HG03095 (cell line): ENCODE measurements at regions not wholly inside any gene's neighbourhood (a gene's known extent, or its start where the extent isn't known, plus 50 kb on each side); places are given as distances from the start of the nearest gene placed in this dataset.

Source experiments
- ATAC-seq: cut with Tn5 transposase; IDR thresholded peaks from one replicate; pipeline ENCODE4 v1.9.1; 2021; ENCODE audit warnings: moderate library complexity; ENCODE audit not compliant: unreplicated experiment

DNA sequence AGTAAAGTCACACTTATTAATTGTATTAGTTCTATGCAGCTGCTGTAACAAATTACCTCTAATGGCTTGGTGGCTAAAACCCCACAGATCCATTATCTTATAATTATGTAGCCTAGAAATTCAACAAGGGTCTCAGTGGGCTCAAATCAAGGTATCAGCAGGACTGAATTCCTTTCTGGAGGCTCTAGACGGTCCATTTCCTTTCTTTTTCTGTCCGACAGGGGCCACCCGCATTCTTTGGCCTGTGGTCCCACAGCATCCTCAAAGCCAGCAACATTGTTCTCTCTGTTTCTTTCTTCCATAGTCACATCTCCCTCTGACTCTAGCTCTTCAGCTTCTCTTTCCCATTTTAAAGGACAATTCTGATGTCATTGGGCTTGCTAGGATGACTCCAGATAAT is 276.3 kb upstream of the ZNF717 start:
- ATAC-seq, result no peak

DNA sequence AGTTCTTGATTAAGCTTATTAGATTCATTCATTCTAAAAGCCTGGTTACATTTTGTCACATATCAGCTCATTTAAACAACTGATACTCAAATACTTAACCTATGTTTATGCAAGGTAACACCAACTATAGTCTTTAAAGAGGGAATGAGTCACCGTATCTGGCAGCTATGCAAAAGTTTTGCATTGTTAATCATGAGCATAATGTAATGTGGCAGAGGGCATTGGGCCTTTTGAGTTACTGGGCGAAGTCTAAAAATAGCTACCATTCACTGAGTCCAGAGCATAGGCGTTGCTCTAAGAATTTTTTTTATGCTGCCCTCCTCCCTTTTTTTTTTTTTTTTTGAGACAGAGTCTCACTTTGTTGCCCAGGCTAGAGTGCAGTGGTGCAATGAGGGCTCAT is 277.7 kb upstream of the ZNF717 start:
- ATAC-seq, result no peak

DNA sequence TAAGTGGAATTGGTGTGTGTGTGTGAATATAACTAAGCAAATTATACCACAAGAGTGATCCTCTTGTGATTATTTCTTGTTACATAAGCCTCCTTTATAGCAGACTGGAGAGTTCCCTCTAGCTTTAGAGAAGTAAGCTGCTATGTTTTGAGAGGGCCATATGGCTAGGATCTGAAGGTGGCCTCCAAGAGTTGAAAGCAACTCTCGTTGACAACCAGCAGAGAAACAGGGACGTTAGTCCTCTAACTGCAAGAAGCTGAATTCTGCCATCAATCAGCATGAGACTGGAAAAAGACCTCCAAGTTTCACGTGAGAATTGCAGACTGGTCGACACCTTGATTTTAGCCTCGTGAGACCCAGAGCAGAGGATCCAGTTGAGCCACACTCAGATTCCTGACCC is 278.5 kb upstream of the ZNF717 start:
- no peak for ATAC-seq

DNA sequence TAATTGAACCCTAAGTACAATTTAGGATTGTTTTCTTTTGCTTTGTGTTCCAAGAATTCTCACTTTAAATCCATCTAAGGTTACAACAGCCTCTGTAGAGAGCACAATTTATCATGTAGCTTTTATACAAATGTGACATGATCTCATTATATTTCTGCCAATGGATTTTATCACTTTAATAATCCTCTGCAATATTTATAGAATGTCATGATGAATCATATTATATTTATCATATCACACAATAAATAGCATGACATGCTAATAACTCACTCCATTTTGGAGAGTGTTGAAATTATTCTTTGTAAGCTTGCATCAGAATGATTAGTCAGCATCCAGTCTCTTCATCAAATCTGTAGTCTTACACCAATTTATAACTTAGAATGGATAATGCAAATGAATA is 280.6 kb upstream of the ZNF717 start:
- no peak for ATAC-seq

DNA sequence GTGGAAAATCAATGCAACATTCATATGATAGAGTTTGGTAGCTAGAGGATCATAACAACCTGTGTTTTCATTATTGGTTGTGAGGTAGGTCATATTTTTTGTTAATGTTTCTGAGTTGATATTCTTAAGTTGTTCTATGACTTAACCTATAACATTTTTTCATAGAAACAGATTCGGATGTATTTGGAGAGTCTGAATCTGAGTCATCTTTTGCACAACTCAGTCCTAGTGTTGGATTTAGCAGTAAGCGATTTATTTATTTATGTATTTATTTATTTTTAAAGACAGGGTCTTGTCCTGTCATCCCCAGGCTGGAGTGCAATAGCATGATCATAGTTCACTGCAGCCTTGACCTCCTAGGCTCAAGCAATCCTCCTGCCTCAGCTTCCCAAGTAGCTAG is 292.8 kb upstream of the ZNF717 start:
- ATAC-seq, result no peak

DNA sequence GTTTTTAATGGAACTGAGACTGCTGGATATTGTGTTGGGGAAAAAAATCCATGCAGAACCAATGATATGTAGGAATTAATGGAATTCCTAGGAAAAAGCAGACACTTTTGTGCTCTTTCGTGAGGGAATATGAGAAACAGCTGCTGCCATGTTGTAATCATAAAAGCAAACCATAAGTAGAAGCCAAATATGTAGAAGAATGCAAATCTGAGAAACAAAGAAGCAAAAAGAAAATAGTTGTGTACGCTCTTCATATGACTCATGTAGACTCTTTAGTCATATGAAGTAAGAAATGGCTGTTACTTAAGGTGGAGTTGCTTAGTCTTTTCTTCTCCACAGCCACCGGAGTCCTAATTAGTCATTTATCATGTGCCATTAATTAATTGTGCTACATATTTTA is 298.6 kb upstream of the ZNF717 start:
- no peak for ATAC-seq

DNA sequence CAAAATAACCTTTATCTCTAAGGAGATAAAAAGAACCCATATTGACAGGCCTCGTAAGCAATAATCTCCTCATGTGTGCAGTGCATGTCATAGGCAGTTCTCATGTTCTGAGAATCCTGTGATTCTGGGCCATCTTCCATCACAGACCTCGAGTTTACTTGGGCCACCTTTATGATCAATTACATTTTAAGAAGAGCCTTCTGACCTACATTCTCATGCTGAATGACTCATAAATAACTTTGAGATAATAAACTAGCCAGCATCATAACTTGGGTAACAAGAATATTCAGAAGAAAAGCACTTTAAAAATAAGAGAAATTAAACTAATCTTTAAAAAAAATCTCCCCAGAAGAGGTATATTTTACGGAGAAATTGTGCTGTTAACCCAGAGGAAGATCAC is 310.7 kb upstream of the ZNF717 start:
- no peak for ATAC-seq

DNA sequence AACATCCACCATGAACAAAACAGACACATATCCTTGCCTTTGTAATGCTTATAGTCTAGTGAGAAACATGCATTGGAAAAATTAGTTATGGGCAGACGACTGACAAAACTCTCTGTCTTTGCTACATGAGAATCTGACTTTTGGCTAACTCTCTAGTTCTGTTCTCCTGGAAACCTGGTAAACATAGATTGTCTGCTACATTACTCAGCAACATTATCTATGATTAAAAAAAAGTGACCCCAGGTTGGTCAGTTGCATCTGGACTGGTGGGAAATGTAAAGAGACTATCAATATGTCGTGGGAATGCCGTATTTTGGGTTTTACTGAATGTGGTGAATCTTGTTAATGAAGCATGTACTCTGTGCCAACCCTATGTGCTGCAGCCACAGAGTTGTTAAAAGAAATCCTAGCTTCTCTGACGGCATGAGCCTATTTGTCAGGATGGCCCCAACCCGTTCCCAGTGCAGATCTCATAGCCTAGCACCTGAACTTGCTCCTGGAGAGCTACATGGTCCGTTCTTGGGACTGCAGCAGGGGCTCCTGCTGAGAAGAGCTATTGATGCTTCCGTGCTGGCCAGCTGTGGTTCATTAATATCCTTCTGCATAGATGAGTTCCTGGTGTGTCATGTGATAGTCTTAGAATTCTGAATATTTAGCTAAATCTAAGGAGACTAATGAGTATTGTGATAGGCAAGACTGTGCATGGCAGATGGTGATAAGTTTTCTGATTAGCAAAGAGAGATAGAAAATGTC is 311.7 kb upstream of the ZNF717 start:
- ATAC-seq, result no peak

DNA sequence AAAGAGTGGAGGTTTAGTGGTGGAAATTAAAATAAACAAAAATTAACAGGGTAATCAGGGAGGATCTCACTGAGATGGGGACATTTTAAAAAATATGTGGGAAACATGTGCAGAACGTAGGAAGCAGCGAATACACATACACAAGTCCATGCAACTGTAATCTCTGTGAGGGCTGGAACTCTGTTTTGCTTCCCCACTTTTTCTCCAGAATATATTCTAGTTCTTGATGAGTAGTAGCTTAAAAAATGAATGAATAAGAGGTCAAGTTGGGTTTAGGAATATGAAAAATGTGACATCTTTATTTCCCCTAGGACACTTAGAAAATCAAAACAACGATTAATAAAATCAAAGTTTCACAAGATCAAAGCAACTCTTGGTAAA is 312.2 kb upstream of the ZNF717 start:
- ATAC-seq, result no peak

DNA sequence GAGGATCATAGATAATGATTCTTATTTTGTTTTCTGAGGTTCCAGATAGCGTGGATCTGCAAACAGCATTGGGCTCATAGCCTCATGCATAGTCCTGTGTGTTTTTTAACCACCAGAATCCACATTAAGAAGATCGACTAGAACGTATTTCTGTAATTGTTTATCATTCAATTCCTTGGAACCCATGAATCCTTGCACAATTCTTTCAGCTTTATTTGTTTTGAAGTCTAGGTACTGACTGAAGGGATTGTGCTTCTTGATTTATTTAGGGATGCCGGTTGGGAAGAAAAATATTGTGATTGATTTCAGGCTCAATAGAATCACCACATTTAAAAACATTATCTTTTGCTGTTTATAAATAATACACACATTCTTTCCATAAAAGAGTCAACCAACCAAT is 314.6 kb upstream of the ZNF717 start:
- ATAC-seq, result no peak

DNA sequence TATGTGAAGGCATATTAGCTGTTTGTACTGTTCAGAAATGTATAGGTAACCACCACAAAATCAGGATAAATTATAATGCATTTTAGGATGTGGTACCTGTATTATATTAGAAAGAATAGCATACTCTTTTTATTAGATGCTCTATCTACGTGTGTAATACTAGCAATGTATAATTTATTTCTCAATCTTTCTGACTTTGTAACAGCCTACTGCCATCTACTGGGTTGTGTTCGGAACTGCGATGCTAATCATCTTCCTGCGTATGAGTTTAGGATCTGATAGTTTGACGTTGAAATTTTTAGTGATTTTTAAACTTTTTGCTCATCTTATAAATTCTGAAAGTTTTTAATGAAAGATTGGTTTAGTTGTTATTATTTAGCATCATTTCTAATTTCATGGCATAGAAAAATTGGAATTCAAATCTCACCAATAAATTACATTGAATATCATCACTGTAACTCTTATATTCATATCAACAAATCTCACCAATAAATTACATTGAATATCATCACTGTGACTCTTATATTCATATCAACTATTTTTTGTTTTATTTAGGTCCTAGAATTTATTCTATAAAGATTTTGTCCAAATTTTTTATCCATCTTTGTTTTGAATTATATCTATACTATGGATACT is 322.7 kb upstream of the ZNF717 start:
- ATAC-seq, result no peak

DNA sequence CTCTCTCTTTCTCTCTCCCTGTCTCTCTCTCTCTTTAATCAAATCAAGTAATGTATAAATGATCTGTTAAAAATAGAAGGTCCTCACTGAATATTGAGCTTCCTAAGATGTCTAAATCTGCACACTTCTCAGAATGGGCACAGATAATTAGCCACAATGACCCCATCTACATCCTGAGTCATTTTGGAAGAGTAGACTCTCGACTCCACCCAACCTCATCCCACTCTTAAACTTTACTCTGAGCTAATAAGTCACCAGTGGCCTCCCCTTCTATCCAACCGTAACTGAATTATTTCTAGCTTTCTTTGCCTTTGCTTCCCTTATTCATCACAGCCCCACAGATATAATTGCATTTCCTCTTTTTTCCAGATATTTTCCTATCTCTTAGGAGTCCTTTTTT is 326.5 kb upstream of the ZNF717 start:
- ATAC-seq, result no peak

DNA sequence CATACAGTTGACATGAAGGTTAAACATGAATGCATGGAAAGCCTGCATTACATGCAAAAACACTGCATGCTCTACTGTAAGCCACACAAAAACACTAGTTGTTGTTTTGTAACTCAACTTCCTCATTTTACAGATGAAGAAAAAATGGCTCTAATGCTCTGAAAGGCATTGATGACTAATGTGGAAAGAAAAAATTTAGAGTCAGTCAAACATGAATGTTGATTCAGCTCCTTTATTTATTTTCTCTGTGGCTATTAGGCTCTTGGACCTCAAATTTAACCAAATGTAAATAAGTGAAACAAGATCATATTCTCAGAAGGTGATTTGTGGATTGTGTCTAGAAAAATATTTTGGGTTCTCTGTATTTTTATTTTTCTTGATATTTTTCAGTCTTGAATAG is 336.7 kb upstream of the ZNF717 start:
- no peak for ATAC-seq

DNA sequence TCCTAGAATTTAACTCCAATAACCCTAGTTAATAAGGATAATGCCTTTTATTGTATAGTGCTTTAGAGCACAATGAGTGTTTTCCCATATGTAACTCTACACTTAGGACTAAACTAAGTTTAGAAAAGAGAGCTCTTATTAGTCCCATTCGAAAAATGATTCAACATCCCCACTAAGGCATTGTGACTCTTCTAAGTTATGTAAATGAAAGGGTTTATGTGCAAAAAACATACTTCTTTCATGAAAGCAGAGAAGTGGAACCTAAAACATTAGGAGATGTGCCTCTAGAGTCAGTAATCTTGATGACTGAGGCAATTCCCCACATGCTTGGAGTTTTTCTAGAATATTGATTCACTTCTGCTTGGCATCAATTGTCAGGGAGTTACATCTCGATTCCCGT is 344.1 kb upstream of the ZNF717 start:
- no peak for ATAC-seq

DNA sequence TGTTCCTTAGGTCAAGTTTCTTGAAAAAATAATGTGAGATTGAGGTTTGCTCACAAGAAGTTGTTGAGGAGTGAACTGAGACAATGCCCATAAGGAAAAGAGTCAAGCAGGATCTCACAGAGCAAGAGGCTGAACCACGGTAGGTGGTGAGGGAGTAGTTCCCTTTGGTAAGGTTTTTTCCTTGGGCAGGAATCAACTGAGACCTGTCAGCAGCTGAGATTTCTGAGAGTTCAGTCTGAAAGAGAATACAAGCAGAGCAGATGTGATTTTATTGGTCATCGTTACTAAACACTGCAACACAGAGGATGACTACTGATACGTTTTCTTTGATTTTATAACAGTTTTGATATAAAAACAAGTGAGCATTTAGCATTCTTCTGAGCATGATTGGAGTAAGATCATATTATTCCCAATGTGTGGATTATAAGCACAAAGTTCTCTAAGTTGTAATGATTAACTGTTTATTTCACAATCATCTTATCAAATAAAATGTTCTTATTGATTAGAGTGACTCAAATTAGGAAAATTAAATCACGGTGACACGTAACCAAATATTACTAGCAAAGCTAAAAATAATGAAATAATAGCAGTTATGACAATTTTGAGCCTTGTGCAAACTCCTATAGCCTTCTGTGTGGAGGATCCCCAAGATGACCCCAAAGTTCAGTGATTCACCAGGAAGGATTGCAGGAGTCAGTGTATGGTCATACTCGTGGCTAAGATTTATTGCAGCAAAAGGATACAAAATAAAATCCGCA is 346.2 kb upstream of the ZNF717 start:
- ATAC-seq, result no peak

DNA sequence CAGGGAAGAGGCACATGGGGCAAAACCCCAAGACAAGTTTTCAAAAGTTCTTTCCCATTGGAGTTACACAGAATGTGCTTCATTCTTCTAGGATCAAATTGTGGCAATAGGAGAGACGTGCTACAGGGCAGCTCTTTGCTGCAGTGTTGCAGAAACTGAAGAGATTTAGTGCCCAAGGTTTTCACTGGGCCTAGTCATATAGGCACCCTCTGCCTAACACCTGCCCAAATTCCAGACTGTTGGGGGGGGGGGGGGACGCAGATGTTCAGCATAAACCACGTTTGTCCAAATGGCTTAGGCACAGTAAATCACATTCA is 346.8 kb upstream of the ZNF717 start:
- ATAC-seq, result no peak

DNA sequence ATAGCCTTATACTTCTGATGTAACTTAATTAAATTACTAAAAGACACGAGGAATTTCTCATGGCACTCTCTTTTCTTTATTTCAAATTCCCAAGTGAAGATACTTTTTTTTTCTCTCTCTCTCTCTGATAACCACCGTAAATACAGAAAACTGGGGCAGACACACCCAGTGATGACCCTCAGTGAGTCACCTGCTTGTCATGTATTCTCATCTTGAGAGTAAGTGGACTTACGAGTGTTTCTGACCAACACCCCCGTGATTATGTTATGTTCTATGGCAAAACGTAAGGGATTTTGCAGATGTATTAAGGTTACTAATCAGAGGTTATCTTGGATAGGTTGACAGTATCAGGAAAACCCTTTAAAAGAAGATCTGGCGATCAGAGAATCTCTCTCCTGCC is 348.8 kb upstream of the ZNF717 start:
- ATAC-seq, result no peak

DNA sequence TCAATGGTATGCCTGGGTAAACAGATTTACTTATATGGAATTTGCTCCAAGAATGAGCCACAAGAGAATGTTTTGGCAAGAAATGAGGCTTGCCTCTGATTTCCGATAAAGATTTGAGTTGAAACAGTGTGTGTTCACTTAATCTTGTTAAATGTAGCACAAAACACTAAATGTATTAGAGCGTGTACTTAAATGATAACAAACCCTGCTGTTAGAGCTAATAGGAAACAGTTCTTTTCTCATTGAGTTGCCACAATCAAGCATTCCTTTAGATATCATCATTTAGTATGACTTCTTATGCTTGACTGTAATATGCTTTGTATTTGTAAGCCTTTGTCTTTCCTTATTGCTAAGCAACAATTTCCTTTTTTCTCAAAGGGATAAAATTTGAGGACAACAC is 353.6 kb upstream of the ZNF717 start:
- no peak for ATAC-seq

DNA sequence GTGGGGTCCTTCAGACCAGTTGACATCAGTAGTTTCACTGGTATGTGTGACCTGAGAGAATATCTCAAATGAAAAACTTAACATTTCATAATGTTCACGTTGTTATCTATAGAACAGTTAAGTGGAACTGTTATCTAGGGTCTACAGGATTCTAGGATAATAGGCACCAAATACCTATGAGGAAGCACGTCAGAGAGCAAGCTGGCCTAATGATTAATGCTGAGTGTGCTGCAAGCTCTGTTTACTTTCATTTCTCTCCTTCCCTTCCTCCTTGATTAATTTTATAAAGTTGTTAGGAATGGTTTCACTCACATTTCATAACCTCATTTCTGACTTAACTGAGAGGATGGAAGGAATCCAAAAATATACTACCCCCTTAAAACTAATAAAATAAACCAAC is 362.5 kb upstream of the ZNF717 start:
- no peak for ATAC-seq

DNA sequence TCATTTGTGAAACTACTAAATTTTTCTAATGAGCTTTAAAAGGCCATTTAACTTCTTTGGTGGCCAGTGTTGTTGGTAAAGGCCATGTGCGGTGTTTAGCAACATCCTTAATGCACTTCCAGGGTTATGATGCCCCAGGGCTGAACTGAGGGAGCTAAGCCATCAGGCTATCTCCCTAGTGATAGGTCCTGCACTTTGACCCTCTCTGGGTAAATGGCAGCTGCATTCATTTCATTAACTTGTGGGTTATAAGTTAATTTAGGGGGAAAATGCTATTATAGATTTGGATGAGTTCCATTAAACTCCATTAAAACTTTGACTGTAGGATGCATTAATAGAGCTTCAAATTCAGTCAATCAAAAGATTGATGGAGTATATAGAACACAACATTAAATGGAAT is 366.7 kb upstream of the ZNF717 start:
- no peak for ATAC-seq

DNA sequence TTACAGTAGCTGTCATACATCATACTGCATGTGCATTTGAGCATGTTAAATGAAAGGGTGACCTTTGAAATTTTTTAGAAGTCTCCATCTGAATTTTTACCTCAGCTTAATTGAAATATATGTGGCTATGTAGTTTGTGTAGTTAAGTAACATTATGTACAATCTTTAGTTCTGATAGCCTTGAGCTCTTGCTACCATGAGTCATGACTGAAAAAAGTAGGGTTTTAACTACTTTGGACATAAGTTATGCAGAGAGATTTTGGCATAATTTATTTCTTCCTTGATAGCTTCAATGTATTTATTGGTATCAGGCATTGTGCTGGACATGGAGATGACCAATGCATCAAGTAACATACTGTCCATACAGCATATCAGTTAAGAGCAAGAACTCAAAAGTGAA is 376.5 kb upstream of the ZNF717 start:
- no peak for ATAC-seq

DNA sequence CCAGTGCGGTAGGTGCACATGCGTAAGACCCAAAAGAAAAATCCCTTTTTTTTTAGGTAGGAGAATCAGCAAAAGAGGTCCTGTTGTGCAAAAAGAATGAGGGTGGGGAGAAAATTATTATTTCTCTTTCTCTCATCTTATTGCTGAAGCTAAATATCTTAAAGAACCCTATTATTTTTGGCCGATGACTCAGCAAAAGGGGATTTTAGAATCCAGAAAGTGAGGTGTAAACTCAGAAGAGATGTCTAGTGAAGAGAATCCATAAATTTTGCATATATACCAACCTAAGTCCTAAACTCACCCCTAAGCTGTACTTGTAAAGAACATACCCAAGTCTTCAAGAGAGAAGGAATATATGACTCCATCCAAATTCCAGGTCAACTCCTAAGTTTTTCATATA is 386.3 kb upstream of the ZNF717 start:
- no peak for ATAC-seq

DNA sequence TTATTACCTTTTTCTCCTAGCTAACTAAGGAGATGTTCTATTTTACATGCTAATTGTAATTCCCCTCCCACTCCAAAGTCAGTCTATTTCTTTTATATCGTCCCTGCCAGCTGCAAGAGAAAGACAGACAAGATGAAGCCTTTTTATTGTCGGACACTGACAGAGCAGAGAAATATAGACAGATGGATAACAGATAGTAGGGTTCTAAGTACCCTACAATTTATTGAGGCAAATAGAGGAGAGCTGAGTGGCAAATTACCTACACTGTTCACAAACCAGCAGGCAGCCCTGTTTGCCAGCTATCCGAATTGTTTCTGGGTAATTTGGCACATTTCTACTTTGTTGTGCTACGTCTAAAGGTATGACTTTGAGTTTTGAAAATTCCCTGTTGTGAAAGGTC is 392.3 kb upstream of the ZNF717 start:
- ATAC-seq, result no peak
